ENCODE measurements at regions not wholly inside any gene's neighbourhood (a gene's known extent, or its start where the extent isn't known, plus 50 kb on each side); places are given as distances from the start of the nearest gene placed in this dataset.
"Not testable (repeated sequence)": the region's sequence is repeated elsewhere in the genome, so short reads cannot be mapped to it uniquely, and the experiment has no call there.

DNA sequence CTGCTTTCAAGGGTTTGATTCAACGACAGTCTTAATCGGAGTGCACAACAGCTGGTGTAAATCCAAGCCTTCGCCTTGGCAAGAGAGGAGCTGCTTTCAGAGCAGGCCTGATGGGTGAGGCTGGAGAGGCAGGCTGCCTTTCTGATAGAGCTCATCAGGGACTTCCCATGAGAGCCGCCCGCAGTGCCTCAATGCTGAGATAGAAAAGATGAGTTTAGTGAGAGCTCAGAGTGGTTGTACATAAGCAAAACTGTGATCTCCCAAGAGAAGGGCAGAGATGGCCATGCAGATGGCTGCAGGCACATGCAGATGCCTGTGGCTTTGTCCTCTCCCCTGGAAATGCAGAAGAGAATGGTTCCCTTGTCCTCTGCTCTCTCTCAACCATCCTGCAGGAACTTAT, 122.1 kb downstream of the ARL4C start:
- no peak for DNase-seq (ENCODE audit: low spot score)

DNA sequence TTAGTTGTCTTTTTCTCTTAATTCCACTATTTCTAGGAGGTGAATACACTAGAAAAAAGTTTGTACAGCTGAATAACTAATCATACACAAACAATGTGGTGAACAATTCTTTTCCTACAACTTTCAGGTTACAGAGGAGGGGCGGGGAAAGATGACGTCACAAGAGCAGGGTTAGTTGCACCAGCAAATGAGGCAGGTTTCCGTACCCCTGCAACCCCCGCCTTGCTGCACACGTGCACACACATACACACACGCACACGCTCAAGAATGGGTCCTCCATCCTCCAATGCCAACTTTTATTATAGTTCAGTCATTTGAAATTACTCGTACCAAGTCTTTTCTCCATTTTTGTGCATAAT, 122.8 kb downstream of the ARL4C start:
- no peak for DNase-seq (ENCODE audit: low spot score)

DNA sequence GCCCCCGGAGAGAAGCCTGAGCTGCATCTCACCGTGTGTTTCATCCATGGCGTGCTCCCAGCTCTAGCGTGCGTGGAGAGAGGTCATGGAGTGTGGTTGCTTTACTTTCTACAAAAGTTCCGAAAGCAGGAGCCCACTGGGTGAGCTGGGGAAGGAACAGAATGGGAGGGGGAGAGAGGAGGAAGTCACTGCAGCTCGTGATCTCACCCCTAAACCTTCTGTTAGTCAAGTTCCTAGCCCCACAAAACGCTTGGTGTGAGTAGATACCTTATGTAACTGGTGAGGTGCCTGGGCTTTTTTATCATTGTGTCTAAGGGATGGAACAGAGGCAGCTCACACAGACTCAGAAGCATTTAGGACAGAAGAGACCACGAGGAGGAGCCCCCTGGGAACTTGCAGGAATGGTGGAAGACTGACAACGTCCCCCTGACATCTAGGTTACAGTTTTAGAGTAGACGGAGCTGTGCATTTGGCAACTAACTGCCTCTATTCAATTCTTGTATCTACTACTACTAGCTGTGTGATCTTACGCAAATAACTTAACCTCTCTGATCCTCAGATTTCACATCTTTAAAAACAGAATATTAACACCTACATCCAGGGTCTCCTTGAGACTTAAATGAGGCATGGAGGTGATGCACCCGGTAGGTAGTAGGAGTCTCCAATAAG, 123.3 kb downstream of the ARL4C start:
- no peak for DNase-seq (ENCODE audit: low spot score)

DNA sequence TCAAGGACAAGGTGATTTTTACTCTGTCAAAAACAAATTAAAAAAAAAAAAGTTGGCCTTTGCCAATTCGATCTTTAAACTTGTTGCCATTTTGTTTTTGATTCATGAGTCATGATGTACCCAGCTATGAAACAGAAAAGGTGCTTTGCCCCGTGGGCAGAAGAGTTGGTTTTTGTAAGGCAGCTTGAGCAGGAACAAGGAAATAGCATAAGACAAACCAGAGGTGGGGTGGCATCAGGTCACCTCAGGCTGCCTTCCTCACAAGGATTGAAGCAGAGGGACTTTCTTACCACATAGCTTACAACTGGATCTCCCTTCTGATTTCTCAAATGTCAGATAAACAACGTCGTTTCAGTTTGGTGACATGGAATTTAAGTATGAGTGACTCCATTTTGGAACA, 123.8 kb downstream of the ARL4C start:
- no peak for DNase-seq (ENCODE audit: low spot score)

DNA sequence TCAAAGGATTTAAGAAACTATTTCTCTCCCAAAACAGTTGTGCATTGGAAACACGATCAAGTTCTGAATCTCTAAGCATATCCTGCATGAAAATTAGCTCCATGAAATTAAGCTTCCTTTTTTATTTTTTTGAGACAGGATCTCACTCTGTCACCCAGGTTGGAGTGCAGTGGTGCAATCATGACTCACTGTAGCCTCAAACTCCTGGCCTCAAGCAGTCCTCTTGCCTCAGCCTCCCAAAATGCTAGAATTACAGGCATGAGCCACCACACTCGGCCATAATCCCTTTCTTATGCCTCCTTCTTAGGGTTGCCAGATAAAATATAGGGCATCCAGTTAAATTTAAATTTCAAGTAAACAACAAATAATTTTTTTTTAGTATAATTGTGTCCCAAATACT, 124.4 kb downstream of the ARL4C start:
- DNase-seq (ENCODE audit: low spot score) = no peak

DNA sequence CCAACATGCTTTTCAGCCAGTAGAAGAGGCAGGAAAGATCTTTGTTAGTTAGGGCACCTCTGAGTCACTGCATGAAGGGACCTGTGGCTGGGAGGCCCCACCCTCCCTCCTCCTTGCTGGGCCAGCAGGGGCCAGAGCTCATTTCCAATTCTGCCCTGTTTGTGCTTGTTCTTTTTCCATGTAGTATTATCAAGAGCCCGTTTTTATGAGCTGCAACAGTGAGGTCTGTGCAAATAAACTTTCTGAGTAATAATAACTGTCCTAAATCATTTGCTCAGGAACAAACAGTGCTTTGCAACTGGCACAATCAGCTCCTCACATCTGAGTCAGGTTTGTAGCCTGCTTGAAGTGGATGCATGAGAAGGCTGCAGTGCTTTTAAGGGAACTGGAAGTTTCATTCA, 128.0 kb downstream of the ARL4C start:
- no peak for DNase-seq (ENCODE audit: low spot score)

DNA sequence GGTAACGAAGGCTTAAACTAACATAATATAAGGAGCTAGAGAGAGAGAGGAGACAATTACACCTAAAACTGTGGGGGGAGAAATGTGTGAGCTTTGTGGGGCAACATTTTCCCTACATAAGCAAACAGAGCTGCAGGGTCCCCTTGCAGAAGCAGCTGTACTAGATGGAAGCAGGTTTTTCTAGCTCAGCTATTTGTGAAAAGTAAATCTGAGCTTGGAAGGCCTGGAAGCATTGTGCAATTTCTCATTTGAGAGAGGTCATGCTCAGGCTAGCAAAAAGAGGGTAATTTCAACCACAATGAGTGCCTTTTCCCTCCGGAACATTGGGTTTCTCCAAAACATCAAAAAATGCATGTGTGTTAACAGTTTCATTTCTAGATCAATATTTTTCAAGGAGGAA, 130.0 kb downstream of the ARL4C start:
- no peak for DNase-seq (ENCODE audit: low spot score)

DNA sequence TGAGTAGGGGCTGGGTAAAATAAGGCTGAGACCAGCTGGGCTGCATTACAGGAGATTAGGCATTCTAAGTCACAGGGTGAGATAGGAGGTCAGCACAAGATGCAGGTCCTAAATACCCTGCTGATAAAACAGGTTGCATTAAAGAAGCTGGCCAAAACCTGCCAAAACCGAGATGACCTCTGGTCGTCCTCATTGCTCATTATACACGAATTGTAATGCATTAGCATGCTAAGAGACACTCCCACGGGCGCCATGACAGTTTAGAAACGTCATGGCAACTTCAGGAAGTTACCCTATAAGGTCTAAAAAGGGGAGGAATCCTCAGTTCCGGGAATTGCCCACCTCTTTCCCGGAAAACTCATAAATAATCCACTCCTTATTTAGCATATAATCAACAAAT, 132.2 kb downstream of the ARL4C start:
- DNase-seq (ENCODE audit: low spot score) = no peak

DNA sequence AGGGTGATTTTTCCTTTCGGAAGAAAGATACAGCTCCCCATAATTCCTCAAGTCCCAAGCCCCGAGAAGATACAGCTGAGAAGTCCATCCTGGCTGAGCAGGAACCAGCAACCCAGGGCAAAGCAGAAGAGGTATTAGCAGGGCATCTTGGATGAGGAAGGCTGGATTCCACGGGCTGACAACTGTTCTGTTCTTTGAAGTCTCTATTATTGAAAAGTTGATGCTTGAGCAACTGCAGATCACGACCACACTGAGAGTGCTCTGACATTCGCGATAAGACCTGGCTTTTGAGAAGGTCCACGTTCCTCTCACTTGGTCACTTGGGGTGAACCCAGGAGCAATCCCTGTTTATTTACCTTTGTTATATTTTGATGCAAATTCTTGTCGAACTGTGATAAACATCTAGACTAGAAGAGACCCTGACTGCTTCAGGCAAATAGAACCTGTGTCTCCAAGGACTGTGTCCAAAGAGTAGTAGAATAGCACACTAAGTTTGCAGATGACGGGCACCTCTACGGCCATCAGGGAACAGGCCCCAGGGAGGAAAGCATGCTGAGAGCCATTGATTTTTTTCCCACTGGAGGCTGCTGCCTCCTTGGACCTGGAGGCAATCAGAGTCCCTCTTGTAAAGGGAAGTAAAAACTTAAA, 133.1 kb downstream of the ARL4C start:
- no peak for DNase-seq (ENCODE audit: low spot score)

DNA sequence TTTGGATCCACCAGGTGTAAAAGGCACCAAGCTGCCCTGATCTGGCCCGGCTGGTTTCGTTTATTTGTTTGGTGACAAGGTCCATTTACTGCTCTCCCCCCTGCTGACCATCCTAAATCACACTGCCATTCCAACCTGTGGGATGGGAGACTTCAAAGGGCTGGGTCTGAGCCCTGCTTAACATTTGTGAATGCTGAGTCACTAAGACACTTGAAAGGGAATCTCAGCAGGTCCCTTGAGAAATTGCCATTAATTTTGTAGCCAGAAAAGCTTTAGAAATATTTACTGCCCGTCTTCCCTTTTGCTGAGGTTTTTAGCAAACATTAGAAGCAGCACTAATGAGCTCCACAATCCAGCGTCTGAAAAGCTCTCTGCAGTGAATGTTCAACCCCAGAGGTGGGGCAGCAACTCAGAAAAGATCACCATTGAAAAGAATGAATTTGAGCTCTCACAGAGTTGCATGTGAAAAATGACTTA, 133.8 kb downstream of the ARL4C start:
- no peak for DNase-seq (ENCODE audit: low spot score)

DNA sequence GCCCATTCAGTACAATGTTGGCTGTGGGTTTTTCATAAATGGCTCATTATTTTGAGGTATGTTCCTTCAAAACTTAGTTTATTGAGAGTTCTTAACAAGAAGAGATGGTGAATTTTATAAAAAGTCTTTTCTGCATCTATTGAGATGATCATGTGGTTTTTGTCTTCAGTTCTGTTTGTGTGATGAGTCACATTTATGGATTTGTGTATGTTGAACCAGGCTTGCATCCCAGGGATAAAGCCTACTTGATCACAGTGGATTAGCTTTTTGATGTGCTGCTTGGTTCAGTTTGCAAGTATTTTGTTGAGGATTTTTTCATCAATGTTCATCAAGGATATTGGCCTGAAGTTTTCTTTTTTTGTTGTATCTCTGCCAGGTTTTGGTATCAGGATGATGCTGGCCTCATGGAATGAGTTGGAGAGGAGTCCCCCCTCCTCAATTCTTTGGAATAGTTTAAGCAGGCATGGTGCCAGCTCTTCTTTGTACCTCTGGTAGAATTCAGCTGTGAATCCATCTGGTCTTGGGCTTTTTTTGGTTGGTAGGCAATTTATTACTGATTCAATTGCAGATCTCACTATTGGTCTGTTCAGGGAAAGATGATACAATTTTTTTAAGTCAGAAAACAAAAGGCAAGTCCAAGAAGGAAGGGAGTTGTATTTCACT, 136.4 kb downstream of the ARL4C start:
- not testable (repeated sequence) for DNase-seq (ENCODE audit: low spot score)

DNA sequence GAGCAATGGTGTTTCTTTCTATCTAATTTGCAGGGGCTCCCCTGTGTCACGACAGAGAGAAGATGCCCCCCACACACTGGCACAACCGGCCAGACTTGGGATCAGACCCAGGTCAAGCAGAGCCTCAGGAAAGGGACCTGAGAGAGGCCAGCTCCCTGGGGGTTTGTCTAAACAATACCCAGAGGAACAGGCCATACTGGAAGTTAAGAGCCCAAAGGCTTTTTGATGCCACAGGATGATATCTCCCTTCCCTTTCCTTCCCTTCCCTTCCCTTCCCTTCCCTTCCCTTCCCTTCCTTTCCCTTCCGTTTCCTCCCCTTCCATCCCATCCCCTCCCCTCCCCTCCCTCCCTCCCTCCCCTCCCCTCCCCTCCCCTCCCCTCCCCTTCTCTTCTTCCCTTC, 139.2 kb downstream of the ARL4C start:
- no peak for DNase-seq (ENCODE audit: low spot score)

DNA sequence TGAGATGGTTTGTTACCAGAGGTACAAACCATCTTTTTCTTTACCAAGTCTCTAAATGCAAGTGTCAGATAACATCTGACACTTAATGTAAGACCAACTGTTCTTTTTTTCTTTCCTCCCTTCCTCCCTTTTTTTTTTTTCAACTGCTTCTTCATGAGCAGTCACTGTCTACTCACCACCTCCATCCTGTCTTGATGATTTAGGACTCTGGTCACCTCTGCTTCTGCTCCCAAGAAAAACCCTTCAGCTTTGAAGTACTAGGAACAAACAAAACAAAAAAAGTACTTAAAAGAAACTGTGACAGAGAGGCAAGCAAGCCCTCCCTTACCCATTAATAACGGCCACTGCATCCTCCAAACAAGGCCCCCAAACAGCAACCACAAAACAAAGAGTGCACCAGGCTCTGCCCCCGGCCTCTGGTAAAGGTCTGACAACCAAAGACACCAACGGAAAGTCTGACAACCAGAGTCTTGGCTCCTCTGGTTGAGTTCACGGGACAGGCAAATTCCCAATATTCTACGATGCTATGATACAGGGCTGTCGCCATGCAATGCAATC, 141.0 kb downstream of the ARL4C start:
- no peak for DNase-seq (ENCODE audit: low spot score)

DNA sequence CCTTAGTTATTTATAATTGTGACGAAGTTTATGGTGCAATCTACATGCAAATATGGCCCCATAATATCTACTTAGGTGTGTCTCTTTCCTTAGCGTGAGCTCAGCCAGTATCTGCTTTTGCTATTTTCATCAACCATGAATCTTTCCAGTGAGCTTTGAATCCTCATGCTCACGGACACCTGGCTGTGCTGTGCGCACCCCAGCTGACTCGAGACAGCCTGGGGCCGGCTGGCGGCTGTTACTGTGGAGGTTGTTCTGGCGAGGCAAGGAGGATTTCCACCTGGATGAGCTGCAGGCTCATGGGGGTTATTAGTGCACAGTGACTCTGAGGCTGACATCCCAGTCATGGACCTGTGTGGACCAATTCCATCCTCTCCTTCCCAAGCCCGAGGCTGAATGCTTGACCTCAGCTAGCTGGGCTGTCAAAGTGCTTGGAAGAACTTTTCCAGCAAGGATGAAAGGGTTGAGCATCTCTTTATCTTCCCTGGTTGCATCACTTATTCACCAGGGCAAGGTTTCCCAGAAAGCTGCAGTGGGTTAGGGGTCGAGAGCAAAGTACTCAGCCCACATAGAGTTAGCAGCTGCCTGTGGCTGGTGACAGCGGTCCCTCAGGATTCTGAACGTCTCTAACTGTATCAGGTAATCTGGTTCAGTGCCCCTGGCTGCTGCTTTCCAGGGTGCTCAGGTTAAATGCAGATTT, 141.7 kb downstream of the ARL4C start:
- no peak for DNase-seq (ENCODE audit: low spot score)

DNA sequence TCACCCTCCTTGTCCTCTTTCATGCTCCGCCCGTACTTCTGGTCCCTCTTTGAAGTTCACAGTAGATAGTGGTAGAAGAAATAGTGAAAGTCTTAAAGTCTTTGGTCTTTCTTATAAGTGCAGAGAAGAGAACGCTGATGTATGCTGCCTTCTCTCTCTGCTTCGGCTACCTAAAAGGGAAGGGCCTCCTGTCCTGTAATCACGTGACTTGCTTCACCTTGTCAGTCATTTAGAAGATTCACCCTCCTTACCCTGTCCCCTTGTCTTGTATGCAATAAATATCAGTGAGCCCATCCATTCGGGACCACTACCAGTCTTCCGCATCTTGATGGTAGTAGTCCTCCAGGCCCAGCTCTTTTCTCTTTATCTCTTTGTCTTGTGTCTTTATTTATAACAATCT, 144.6 kb downstream of the ARL4C start:
- no peak for DNase-seq (ENCODE audit: low spot score)

DNA sequence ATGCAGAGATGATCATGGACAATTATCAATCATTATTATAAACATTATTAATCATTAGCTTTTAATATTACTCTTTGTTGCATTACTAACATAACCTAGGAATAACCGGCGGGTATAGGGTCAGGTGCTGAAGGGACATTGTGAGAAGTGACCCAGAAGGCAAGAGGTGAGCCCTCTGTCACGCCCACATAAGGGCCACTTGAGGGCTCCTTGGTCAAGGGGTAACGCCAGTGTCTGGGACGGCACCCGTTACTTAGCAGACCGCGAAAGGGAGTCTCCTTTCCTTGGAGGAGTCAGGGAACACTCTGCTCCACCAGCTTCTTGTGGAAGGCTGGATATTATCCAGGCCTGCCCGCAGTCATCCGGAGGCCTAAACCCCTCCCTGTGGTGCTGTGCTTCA, 145.0 kb downstream of the ARL4C start:
- DNase-seq (ENCODE audit: low spot score) = not testable (repeated sequence)

DNA sequence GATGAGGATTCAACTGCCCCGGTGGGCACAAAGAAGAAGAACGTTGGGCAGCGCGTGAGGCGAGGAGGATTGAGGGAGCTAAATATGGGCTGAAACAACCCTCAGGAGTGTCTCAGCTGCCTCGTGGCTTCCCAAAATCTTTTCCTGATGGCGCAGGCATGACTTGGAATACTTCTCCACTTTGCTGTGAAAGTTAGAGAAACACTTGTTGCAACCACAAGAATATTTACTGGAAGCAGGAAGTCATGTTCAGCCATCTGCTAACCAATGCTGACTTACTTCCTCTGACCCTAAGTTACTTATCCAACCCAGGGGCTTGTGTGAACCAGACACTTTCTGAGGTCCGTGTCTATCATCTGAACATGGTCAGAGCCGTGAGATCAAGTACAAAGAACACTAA, 148.8 kb downstream of the ARL4C start:
- no peak for DNase-seq (ENCODE audit: low spot score)

DNA sequence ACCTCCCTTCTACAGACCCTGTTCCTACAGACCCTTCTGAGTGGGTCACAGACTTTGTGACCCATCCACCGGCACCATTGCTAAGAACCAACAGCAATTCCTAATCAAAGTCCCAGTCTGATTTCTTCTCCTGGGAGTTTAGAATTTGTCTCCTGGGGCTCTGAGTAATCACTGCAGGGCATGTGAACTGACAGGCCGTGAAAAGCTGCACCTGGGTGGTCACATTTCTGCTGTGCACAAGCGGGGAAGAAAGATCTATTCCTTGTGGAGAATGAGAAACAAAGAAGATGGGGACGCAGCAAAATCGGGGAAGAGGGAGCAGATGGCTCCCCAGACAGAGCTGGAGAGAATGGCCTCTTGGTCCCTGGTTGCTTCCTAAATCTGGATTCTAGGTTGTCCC, 151.0 kb downstream of the ARL4C start:
- no peak for DNase-seq (ENCODE audit: low spot score)

DNA sequence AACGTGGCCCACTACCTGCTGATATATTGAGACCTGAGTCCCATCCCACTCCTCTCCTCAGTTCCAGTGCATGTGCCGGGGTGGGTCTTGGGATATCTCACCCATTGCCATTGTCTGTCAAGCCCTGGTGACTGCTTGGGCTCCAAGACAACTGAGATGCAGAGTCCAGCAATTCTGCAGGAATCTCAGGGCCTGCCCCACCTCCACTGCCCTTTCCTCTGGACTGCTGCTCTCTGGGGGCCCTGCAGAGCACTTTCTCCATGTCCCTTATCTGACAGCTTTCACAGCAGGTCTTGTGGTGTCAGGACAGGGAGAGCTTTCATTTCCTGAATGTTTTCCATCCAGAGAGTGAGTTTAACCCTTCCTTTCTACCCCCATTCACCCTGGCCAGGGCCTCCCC, 152.9 kb downstream of the ARL4C start:
- no peak for DNase-seq (ENCODE audit: low spot score)

DNA sequence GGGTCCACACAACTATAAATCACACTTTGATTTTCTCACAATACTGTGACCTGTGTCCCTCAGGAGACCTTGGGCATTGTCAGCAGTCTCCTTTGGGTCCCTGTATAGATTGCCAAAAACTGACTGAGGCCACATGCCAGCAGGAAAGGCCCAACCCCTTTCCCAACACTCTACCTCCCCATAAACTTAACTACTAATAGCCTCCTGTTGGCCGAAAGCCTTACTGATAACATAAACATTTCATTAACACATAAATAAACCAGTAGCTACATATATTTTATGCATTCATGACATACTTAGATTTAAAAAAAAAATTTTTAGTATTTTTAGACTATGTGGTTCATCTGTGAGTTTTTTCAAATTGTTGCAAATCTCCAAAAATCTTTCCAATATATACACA, 153.5 kb downstream of the ARL4C start:
- no peak for DNase-seq (ENCODE audit: low spot score)

DNA sequence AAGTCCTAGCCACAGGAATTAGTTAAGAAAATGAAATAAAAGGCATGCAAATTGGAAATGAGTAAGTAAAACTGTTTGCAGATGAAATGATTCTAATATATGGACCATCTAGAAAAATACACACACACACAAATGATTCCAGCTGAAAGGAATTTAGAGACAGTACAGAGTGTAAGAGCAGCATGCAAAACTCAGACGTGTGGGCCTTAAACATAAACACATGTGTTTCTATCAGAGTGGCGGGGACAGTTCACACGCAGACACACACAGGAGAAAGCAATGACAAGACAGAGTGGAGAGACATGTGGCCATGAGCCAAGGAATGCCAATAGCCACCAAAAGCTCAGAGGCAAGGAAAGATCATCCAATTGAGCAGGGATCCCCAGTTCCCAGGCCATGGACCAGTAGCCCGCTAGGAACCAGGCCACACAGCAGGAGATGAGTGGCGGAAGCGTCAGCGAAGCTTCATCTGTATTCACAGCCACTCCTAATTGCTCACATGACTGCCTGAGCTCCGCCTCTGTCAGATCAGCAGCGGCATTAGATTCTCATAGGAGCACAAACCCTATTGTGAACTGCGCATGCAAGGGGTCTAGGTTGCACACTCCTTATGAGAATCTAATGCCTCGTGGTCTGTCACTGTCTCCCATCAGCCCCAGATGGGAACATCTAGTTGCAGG, 155.4 kb downstream of the ARL4C start:
- no peak for DNase-seq (ENCODE audit: low spot score)

DNA sequence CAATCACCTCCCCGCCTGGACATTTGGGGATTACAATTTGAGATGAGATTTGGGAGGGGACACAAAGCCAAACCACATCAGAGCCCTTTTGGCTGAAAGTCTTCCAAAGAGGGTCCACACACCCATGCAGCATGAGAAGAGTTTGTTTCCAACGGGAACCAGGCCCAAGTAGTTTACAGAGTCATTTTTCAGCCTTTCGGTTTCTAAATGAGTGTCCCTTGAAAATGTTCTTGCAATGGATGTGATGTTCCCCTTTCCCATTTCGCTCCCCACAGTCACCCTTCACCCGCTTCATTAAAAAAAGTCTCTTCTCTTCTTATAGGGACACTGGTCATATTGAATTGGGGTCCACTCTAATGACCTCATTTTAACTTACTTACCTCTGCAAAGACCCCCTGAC, 157.4 kb downstream of the ARL4C start:
- no peak for DNase-seq (ENCODE audit: low spot score)

All from kidney capillary endothelial cell (primary cell).